EH (cell line): ENCODE measurements at regions not wholly inside any gene's neighbourhood (a gene's known extent, or its start where the extent isn't known, plus 50 kb on each side); places are given as distances from the start of the nearest gene placed in this dataset.
A peak's percentile ranks its signal among the peaks of the same experiment; 100 is the strongest.
"Not testable (repeated sequence)": the region's sequence is repeated elsewhere in the genome, so short reads cannot be mapped to it uniquely, and the experiment has no call there.

Source experiments
- DNase-seq: peaks from one replicate; pipeline ENCODE4 v3.0.0-alpha.2; 2015; ENCODE audit warnings: low read depth

DNA sequence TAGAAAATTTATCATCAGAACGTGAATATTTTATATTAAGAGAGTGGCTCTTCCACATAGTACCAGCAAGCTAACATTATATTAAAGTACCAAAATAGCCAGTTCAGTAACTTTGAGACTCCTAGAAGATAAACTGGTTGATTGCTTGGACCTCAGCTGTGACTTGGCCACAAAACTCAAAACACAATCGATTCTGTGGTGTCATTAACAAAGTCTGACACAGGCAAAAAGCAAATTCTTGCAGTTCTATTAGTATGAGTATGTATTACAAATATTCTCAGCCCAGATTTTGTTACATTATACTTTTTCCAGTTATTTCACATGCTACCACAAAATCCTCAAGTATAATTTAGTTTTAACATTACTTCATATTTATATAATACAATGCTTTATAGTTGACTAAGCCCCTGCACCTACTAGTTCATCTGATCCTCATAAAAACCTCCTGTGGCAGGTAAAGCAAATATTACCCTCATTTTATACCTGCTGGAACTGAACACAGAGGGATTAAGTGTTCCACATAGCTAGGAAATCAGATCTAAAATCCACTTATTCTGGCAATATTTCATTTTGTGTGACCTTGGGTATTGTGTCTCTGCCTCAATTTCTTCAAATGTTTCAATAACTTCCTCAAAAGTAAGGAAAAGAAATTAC, 279.9 kb upstream of the MKLN1 start:
- no peak for DNase-seq

DNA sequence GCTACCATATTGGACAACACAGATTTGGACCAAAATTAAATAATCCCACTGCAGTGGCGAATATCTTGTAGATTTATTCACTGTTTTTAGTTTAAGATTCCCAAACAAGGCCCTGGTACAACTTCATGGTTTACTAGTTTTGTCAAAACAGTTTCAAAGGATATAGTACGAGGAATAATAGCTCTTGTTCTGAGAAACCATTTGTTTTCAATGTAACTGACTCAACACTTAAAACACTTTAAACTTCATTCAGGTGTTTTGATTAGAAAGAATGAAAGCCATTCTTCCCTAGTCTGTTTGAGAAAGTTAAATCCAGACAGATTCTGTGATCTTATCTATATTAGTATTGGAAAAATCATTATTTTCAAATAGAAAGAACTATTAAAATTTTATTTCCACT, 276.4 kb upstream of the MKLN1 start:
- DNase-seq = no peak

DNA sequence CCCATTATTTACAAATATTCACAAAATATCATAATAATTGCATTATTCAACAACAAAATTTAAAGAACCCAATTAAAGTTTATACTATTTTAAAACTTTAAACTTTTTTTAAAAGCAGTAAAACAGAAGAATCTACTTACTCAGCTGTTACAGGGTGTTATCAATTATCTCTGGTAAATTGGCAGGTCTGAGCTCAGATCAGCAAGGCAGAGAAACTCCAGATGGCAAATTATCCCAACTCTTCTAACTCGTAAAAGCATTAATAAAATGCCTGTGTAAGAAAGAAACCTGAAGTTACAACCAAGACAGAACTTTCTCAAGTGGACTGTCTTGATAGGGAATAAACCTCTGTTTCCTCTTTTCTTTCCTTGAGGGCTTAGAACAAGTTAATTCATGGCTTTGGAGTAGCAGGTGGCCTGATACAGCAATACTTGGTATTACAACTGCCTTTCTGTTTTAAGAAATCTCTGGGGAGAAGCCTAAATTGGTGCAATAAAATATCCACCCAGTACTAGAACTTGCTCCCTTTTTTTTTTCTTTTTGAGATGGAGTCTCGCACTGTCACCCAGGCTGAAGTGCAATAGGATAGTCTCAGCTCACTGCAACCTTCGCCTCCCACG, 275.3 kb upstream of the MKLN1 start:
- no peak for DNase-seq

DNA sequence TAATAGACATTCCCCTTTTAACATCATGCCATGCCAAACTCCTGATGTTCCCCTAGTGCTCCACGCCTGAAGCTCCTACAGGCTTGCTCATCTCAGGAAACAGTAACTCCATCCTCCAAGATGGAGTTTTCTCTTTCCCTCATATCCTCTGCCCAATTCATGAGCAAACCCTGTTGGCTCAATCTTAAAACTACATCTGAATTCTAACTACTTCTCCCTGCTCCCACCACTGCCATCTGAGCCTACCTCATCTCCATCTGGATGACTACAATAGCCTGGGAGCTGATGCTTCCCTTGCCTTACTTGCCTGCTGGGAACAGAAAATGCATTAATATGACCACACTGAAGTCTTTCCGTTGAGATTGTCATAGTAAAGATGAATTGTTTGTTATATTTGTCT, 271.7 kb upstream of the MKLN1 start:
- no peak for DNase-seq

DNA sequence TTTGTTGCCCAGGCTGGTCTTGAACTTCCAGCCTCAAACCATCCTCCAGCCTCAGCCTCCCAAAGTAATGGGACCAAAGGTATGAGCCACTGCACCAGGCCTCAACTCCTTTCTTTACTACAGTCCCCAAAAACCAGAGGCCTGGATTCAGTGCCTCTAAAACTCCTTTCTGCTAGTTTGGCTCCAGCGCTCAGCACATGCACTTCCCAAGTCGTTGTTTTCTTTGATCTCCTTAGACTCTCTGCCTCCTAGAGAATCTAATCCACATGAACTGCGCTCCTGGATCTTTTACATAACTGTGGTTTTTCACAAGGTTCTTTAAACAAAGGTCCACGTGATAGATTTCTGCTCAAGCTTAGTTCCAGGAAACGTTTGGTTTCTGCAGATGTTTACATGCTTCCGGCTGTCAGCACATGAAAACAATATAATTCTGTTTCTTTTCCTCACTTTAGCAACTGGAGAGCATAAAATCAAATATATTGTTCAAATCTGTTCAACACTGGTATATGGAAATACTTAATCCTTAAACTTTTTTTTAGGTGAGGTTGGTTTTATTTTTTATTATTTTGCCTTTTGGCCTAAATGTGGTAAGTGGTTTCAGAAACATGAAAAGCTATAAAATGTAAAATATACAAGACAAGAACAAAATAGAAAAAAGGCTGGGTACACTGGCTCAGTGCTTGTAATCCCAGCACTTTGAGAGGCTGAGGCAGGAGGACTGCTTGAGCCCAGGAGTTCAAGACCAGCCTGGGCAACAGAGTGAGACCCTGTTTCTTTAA, 270.5 kb upstream of the MKLN1 start:
- peak; percentile 54 for DNase-seq

DNA sequence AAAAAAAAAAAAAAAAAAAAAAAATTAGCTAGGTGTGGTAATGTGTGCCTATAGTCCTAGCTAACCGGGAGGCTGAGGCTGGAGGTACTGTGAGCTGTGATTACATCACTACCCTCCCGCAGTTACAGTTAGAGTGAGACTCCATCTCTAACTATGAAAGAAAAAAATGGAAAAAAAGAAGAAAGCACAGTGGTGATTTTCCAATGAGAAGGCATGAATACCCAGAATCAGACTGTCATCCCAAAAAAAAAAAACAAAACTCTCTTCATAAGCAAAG, 269.9 kb upstream of the MKLN1 start:
- DNase-seq = no peak

DNA sequence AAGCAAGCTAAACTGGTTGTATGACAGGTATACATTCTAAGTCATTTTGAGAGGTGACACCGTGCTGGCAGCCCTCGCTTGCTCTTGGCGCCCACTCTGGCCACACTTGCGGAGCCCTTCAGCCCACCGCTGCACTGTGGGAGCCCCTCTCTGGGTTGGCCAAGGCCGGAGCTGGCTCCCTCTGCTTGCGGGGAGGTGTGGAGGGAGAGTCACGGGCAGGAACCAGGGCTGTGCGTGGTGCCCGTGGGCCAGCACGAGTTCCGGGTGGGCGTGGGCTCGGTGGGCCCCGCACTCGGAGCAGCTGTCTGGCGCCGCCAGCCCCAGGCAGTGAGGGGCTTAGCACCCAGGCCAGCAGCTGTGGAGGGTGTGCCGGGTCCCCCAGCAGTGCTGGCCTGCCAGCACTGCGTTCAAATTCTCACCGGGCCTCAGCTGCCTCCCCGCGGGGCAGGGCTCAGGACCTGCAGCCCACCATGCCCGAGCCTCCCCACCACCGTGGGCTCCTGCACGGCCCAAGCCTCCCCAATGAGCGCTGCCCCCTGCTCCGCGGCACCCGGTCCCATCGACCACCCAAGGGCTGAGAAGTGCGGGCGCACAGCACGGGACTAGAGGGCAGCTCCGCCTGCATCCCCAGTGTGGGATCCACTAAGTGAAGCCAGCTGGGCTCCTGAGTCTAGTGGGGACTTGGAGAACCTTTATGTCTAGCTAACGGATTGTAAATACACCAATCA, 269.0 kb upstream of the MKLN1 start:
- DNase-seq = not testable (repeated sequence)

DNA sequence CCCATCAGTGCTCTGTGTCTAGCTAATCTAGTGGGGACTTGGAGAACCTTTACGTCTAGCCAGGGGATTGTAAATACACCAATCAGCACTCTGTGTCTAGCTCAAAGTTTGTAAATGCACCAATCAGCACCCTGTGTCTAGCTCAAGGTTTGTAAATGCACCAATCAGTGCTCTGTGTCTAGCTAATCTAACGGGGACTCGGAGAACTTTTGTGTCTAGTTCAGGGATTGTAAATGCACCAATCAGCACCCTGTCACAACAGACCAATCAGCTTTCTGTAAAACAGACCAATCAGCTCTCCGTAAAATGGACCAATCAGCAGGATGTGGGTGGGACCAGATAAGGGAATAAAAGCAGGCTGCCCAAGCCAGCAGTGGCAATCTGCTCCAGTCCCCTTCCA, 268.3 kb upstream of the MKLN1 start:
- DNase-seq = not testable (repeated sequence)

DNA sequence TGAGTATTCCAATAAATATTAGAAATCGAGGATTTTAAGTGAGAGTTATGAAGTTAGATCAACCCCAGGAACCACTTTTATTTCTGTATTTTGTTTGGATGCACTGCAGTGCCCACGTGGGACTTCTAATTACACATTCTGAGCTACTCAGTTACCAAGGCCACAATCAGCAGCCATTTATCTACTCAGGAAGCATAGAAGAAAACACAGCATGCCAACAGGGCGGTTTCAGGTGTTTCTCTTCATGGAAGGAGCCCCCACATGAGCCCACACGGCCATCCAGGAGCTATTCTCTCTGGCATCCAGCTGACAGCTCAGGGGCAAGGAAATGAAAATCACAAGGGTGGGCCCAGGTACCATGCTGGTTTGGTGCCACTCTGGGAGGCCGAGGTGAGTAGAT, 266.5 kb upstream of the MKLN1 start:
- DNase-seq = no peak

DNA sequence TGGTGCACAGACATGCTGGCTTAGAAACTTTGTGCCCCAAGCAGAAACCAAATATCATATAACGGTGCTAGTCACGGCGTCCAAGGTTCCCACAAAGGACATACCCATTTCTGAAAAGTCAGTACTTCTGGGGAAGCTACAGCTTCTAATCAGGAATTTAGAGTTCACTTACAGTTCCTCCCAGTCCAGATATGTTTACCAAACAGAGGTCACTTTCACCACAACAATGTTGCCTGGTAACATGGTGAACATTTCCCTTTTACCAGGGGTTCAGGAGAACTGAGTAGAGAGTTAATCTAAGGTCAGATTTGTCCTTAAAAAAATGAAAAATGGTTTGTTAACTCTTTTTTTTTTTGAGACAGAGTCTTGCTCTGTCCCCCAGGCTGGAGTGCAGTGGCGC, 265.9 kb upstream of the MKLN1 start:
- no peak for DNase-seq

DNA sequence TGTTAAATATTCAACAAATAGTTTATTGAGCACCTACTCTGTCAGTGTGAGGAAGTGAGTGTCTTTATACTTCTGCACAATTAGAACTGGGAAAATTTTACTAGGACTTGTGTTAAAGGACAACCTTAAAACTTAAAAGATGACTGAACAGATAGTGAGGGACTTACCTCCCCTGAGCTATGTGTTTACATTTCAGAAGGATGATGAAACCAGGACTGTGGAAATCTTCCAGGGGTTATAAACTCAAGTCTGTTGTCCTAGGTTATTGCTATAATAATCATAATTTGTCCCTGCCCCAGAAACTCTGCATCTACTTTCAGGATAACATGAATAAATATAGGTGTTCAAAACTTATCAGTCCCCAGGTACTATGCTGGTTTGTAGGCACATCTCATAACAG, 261.0 kb upstream of the MKLN1 start:
- peak; percentile 60 for DNase-seq

DNA sequence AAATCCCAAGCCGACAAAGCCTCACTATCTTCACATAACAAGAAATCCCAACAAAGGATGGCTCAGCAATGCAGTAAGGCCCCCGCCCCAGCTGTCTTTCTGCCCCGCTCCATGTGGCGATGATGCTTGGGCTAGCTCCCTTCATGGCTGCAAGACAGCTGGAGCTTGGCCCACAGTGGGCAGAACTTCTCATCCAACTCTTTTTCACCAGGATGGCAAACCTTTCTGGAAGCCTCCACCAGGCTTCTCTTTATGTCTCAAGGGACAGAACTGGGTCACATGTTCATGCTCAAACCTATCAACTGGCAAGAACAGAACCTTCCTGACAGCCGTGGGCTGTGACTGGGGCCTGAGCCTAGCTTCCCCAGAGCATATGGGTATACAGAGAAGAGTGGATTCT, 260.5 kb upstream of the MKLN1 start:
- DNase-seq = no peak

DNA sequence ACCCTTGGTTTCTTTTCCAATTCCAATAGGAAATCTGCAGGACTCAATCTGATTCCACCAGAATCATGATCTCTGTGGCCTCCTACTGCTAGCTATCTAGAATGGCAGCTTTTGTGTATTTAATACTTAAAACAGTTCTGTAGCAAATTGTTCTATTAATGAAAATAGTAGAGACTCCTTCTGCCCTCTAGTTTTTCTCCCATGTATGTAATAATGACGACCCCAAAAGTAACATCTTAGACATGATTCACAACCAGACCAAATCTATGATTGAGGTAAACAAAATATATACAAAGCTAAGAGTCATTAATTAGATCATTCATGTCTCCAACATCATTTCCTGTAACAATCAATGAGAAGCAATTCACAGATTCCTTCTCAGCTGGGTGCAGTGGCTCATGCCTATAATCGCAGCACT, 259.1 kb upstream of the MKLN1 start:
- DNase-seq = peak; percentile 50

DNA sequence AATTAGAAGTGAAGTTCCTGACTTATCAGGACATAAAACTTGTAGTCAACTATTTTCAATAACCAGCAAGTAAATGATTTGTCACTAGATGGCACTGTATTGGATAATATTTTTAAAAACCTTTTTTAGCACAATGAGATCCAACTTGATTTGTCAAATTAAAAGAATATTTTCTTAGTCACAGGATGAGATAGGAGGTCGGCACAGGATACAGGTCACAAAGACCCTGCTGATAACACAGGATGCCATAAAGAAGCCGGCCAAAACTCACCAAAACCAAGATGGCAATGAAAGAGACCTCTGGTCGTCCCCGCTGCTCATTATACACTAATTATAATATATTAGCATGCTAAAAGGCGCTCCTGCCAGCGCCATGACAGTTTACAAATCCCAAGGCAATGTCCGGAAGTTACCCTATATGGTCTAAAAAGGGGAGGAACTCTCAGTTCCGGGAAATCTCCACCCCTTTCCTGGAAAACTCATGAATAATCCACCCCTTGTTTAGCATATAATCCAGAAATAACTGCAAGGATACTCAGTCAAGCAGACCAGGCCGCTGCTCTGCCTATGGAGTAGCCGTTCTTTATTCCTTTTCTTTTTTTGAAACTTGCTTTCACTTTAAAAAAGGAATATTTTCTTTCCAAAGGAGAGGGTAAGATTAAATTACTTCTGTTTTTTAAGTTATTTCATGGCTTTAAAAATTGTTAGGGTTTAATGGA, 255.7 kb upstream of the MKLN1 start:
- peak; percentile 62 for DNase-seq

DNA sequence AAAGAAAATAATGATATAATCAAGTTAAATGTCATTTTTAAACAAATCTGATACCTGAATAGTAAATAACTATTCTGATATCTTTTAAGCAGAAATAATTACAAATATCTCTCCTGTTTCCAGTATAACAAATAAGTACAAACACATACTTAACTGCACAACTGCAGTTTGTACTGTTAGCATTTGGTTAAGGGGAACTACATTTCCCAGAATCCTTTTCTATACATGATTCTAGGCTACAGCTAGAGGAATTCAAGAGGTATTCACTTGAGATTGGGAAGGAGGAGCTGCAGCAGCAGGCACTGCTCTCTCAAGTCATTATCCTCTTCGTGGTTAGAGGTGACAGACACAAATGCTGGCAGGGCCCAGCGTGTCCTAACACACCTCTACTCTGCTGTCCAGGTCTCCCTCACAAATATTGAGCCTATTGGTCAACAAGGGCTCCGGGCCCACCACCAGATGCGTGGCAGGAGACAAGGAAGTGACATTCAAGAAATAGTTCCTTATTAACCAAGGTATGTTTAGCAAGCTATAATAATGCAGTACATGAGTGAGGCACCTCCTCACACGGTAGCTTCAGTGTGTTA, 255.1 kb upstream of the MKLN1 start:
- DNase-seq = peak; percentile 59

DNA sequence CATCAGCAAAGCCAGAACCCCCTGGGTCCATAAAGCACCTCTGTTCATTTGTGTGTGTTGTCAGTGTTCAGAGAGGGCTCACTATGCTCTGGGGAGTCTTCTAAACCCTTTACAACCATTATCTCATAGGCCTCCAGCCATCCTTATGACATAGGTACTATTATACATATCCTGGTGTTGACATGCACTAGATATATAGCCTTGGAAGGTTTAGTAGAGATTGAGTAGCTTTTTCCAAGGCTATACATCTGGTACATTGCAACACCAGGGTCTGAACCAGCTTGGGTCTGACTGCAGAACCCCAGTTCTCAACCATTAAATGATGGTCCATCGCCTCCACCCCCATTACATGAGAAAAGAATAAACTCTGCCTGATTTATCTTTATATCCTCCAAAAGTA, 253.6 kb upstream of the MKLN1 start:
- no peak for DNase-seq

DNA sequence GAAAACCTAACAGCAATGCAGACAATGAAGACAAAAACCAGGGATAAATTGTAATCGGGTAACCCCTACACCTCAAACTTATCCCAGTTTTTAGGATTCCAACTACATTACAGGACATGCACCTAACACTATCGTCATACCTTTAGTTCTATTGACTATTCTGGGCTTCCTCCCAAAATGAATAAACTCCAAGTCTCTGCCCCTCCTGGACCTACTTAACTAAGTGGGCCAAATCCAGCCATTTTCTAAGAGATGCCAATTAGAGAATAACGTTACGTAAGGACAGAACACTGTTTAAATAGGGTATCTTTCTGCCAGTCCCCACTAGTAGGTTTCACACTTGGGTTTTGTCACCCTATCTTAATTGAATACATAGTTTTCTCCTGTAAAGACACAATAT, 253.1 kb upstream of the MKLN1 start:
- DNase-seq = no peak

DNA sequence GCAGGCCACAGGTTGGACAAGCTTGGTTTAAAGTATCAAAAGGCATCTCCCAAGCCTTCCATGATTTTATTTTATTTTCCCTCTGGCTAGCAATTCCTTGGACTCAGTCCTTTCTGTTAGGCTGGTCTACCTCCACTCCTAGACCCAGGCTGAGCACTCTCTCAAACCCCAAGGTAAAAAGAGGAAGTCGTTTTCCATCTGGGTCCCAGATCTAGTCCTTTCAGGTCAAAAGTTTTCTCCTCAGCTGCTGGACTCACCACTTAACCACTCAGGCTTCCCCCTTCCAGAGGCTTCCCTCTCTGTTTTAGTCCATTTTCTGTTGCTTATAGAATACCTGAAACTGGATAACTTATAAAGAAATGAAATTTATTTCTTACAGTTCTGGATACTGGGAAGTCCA, 252.3 kb upstream of the MKLN1 start:
- no peak for DNase-seq

DNA sequence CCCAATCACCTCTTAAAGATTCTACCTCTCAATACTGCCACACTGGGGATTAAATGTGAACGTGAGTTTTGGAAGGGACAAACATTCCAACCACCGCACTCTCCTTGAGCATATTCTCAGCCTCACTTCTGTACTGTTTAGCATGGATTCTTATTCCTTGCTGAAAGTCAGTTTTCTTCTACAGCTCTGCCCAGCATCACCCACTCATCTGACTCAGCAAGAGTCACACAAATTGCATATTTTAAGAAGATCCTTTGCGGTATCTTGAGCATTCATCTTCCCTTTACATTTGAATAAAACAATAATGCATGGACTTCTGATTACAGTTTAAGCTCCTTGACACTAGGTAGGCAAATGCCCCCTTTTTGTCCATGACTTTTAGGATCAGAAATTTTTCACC, 251.6 kb upstream of the MKLN1 start:
- peak; percentile 85 for DNase-seq

DNA sequence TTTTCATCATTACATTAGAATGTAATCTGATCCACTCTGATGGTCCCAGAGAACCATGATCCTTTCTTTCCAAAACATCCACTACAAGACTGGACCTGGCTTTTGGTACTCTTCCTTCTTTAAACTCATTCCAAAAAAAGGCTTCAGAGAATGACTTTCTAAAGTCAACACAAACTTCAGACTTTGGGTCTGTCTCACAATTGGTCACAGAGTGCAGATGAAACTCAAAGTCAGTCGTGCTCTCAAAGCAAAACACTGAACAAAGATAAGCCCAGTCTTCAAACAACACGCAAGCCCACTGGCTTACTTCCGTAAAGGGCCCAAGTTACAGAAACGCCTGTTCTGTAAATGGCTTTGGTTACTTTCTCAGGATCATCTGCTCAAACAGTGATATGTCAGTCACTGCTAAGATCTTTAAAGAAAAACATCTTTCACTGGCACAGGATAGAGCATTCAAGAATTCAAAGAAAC, 250.9 kb upstream of the MKLN1 start:
- DNase-seq = peak; percentile 80

DNA sequence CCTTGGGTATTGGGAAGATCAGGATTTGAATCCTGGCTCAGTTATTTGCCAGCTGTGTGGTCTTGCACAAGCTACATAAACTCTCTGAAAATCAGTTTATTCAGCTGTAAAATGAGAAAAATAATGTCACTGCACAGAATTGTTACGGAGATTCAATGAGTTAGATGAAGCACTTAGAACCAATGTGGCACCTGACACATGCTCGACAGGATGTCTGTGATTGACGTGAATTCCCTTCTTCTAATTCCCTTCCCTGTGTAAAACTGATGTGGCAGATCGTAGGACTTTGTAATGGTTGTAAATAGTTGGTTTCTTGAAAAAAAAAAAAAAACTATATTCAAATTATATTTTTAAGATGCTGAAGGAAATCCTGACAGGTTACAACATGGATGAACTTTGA, 249.9 kb upstream of the MKLN1 start:
- DNase-seq = no peak

DNA sequence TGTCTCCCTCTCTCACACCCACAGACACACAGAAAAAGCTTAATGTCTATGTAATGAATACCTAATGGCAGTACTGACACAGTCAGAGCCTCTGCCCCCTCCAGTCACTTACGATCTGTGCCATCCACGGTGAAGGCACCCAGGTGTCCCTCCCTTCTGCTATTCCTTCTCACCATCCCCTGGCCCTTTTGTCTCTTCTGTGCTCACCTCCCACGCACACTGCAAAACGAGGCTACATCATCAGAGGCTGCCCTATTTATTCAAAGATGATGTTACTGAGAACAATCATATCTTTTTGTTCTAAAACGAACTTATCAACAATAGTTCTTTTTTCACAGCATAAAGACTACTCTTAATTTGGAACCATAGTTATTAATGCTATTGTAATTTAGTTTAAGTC, 246.9 kb upstream of the MKLN1 start:
- DNase-seq = no peak
